IMR-90 (cell line): ENCODE measurements at regions not wholly inside any gene's neighbourhood (a gene's known extent, or its start where the extent isn't known, plus 50 kb on each side); places are given as distances from the start of the nearest gene placed in this dataset.

Experiments
- ATAC-seq: fragments of 200-7000 bp; cut with Tn5 transposase; 2 replicates; pipeline ENCODE4 v1.9.1; 2020; ENCODE audit warnings: low read depth, mild to moderate bottlenecking, moderate library complexity
- BruUV-seq: library from RNA; stranded (reverse); fragments of 400-500 nt; replicated peaks from 2 replicates; lab custom pipeline; 2021; lab: Mats Ljungman, UMichigan
- CTCF ChIA-PET: fragments of 300-600 bp; formaldehyde crosslinking; extraction: SDS; loops from one replicate; lab custom pipeline; 2021; ENCODE audit warnings: antibody characterized with exemption; lab: Yijun Ruan, JAX
- POLR2A ChIA-PET: fragments of 300-600 bp; sonication (Branson Sonifier 250); formaldehyde crosslinking; loops from one replicate; lab custom pipeline; 2022; ENCODE audit warnings: antibody characterized with exemption; ENCODE audit not compliant: unreplicated experiment; lab: Charles Lee
- DNase-seq: peaks from one replicate; pipeline ENCODE4 v3.0.0; 2013
- H2AFZ ChIP-seq: replicated peaks from 2 replicates; pipeline ENCODE3; 2013; ENCODE audit warnings: low read length, mild to moderate bottlenecking; ENCODE audit not compliant: poor library complexity
- H2AK5ac ChIP-seq: 2 replicates; pipeline ENCODE4 v1.6.1; 2013; ENCODE audit warnings: low read depth, low read length, inconsistent platforms
- H2AK9ac ChIP-seq: replicated peaks from 2 replicates; pipeline ENCODE3; 2013; ENCODE audit warnings: mild to moderate bottlenecking, low read depth, low read length, moderate library complexity; ENCODE audit not compliant: poor library complexity
- H2BK120ac ChIP-seq: 2 replicates; pipeline ENCODE4 v1.6.1; 2013; ENCODE audit warnings: low read depth, low read length, inconsistent platforms
- H2BK15ac ChIP-seq: 3 replicates; pipeline ENCODE4 v1.6.1; 2013; ENCODE audit warnings: low read depth, low read length, inconsistent platforms
- H2BK20ac ChIP-seq: 2 replicates; pipeline ENCODE4 v1.6.1; 2013; ENCODE audit warnings: low read depth, mild to moderate bottlenecking, inconsistent platforms, low read length, moderate library complexity
- H2BK5ac ChIP-seq: 2 replicates; pipeline ENCODE4 v1.6.1; 2013; ENCODE audit warnings: mild to moderate bottlenecking, low read depth, low read length, inconsistent platforms; ENCODE audit not compliant: poor library complexity, severe bottlenecking
- H3K14ac ChIP-seq: replicated peaks from 2 replicates; pipeline ENCODE4 v1.6.1; 2013; ENCODE audit warnings: low read depth, low read length, inconsistent platforms
- H3K18ac ChIP-seq: 2 replicates; pipeline ENCODE4 v1.6.1; 2013; ENCODE audit warnings: low read depth, low read length, control low read depth
- H3K23ac ChIP-seq: 2 replicates; pipeline ENCODE4 v1.6.1; 2013; ENCODE audit warnings: low read depth, low read length, inconsistent platforms
- H3K27ac ChIP-seq: 2 replicates; pipeline ENCODE4 v1.5.1; 2013; ENCODE audit warnings: mild to moderate bottlenecking, control low read depth, low read length; ENCODE audit not compliant: insufficient read depth
- H3K27me3 ChIP-seq: 2 replicates; pipeline ENCODE4 v1.6.1; 2013; ENCODE audit warnings: low read length; ENCODE audit not compliant: control insufficient read depth, insufficient read depth
- H3K36me3 ChIP-seq: 2 replicates; pipeline ENCODE4 v1.6.1; 2013; ENCODE audit warnings: low read length, mixed read lengths; ENCODE audit not compliant: control insufficient read depth, insufficient read depth
- H3K4ac ChIP-seq: 2 replicates; pipeline ENCODE4 v1.6.1; 2013; ENCODE audit warnings: low read depth, low read length, inconsistent platforms
- H3K4me1 ChIP-seq: 2 replicates; pipeline ENCODE4 v1.6.1; 2013; ENCODE audit warnings: low read length, mixed read lengths; ENCODE audit not compliant: control insufficient read depth, insufficient read depth
- H3K4me2 ChIP-seq: 2 replicates; pipeline ENCODE4 v1.6.1; 2013; ENCODE audit warnings: low read depth, mild to moderate bottlenecking, control low read depth, low read length, moderate library complexity
- H3K4me3 ChIP-seq: 2 replicates; pipeline ENCODE4 v1.5.1; 2013; ENCODE audit warnings: low read depth, mild to moderate bottlenecking, control low read depth, low read length, moderate library complexity; ENCODE audit not compliant: insufficient read depth
- H3K56ac ChIP-seq: 2 replicates; pipeline ENCODE4 v1.6.1; 2013; ENCODE audit warnings: low read length, inconsistent platforms; ENCODE audit not compliant: insufficient read depth; ENCODE audit errors: extremely low read depth
- H3K79me1 ChIP-seq, 2 experiments: 2 replicates each; pipeline ENCODE4 v1.6.1; 2013; ENCODE audit warnings: low read length in 2 of 2, inconsistent platforms in 1 of 2, low read depth in 1 of 2
- H3K9ac ChIP-seq: 2 replicates; pipeline ENCODE4 v1.6.1; 2013; ENCODE audit warnings: low read depth, low read length, control low read depth
- H3K9me1 ChIP-seq: 2 replicates; pipeline ENCODE4 v1.6.1; 2013; ENCODE audit warnings: low read length, inconsistent platforms; ENCODE audit not compliant: insufficient read depth
- H3K9me3 ChIP-seq: 2 replicates; pipeline ENCODE4 v1.6.1; 2013; ENCODE audit warnings: low read length; ENCODE audit not compliant: control insufficient read depth, insufficient read depth
- H4K20me1 ChIP-seq: 2 replicates; pipeline ENCODE4 v1.6.1; 2013; ENCODE audit warnings: low read length, inconsistent platforms; ENCODE audit not compliant: insufficient read depth
- H4K5ac ChIP-seq: 2 replicates; pipeline ENCODE4 v1.6.1; 2013; ENCODE audit warnings: mild to moderate bottlenecking, low read depth, low read length, control low read depth
- H4K8ac ChIP-seq, 2 experiments: 2 replicates each; pipeline ENCODE4 v1.6.1; 2013; ENCODE audit warnings: low read depth in 2 of 2, low read length in 2 of 2, control low read depth in 1 of 2, inconsistent platforms in 1 of 2
- H4K91ac ChIP-seq: 2 replicates; pipeline ENCODE4 v1.6.1; 2013; ENCODE audit warnings: low read depth, low read length, inconsistent platforms; ENCODE audit not compliant: insufficient read depth
- BHLHE40 ChIP-seq: fragments of 150-350 bp; IDR thresholded peaks from 2 replicates; pipeline ENCODE4 v1.6.1; 2016; ENCODE audit warnings: mild to moderate bottlenecking, low read depth, low read length
- CEBPB ChIP-seq: IDR thresholded peaks from 2 replicates; pipeline ENCODE4 v1.6.1; 2012; ENCODE audit warnings: low read depth, low read length, improper control_type of control experiment
- CHD1 ChIP-seq: IDR thresholded peaks from 2 replicates; pipeline ENCODE4 v1.6.1; 2012; ENCODE audit warnings: low read depth, low read length, improper control_type of control experiment
- ELK1 ChIP-seq: fragments of 150-350 bp; IDR thresholded peaks from 2 replicates; pipeline ENCODE4 v1.6.1; 2016; ENCODE audit warnings: low read depth, mild to moderate bottlenecking, low read length, moderate library complexity, borderline replicate concordance
- FOS ChIP-seq: fragments of 150-350 bp; IDR thresholded peaks from 2 replicates; pipeline ENCODE4 v1.6.1; 2016; ENCODE audit warnings: low read depth, low read length
- MAFK ChIP-seq: IDR thresholded peaks from 2 replicates; pipeline ENCODE4 v1.6.1; 2012; ENCODE audit warnings: low read depth, low read length, improper control_type of control experiment
- MAZ ChIP-seq: IDR thresholded peaks from 2 replicates; pipeline ENCODE4 v1.6.1; 2012; ENCODE audit warnings: low read depth, mild to moderate bottlenecking, low read length, improper control_type of control experiment, moderate library complexity, borderline replicate concordance
- MXI1 ChIP-seq: IDR thresholded peaks from 2 replicates; pipeline ENCODE4 v1.6.1; 2012; ENCODE audit warnings: low read depth, mild to moderate bottlenecking, low read length, moderate library complexity, borderline replicate concordance
- NFE2L2 ChIP-seq: fragments of 150-350 bp; IDR thresholded peaks from 2 replicates; pipeline ENCODE4 v1.6.1; 2016; ENCODE audit warnings: low read depth, mild to moderate bottlenecking, low read length
- RAD21 ChIP-seq: IDR thresholded peaks from 2 replicates; pipeline ENCODE4 v1.6.1; 2012; ENCODE audit warnings: low read length, improper control_type of control experiment
- RCOR1 ChIP-seq: IDR thresholded peaks from 2 replicates; pipeline ENCODE4 v1.6.1; 2012; ENCODE audit warnings: mild to moderate bottlenecking, low read length, improper control_type of control experiment; ENCODE audit not compliant: insufficient replicate concordance
- WGBS, 2 experiments: methylation state at CpG; one replicate each; pipeline versions ENCODE4 v1.1.5 to v1.1.7; 2013; ENCODE audit warnings: missing lambda C conversion rate in 2 of 2; ENCODE audit not compliant: insufficient read length in 1 of 2; ENCODE audit errors: extremely low coverage in 2 of 2; 5-methylcytosine and 5-hydroxymethylcytosine counted together
- dilution Hi-C: fragments of 300-500 bp; cut with HindIII; formaldehyde crosslinking; loops from one replicate; pipeline ENCODE4 v1.14.3; 2018; ENCODE audit warnings: low sequenced_read_pairs; ENCODE audit not compliant: unreplicated experiment
- in situ Hi-C: fragments of 300-500 bp; cut with MboI; formaldehyde crosslinking; loops from 3 replicates; pipeline ENCODE4 v1.14.3; 2019; ENCODE audit warnings: low sequenced_read_pairs, inconsistent platforms, mixed read lengths
- intact Hi-C: fragments of 100-400 bp; cut with micrococcal nuclease; formaldehyde crosslinking; loops from 2 replicates; pipeline ENCODE4 v1.10.0; 2022
- TF ChIP-seq, protein P1 (sequence below): conservative IDR thresholded peaks from 2 replicates; pipeline ENCODE4 v1.5.1; 2012; ENCODE audit warnings: mild to moderate bottlenecking, low read depth, low read length, improper control_type of control experiment
- TF ChIP-seq, protein P2 (sequence below): fragments of 150-350 bp; IDR thresholded peaks from 2 replicates; pipeline ENCODE4 v1.6.1; 2017; ENCODE audit warnings: mild to moderate bottlenecking, antibody characterized with exemption, low read length, low read depth

DNA sequence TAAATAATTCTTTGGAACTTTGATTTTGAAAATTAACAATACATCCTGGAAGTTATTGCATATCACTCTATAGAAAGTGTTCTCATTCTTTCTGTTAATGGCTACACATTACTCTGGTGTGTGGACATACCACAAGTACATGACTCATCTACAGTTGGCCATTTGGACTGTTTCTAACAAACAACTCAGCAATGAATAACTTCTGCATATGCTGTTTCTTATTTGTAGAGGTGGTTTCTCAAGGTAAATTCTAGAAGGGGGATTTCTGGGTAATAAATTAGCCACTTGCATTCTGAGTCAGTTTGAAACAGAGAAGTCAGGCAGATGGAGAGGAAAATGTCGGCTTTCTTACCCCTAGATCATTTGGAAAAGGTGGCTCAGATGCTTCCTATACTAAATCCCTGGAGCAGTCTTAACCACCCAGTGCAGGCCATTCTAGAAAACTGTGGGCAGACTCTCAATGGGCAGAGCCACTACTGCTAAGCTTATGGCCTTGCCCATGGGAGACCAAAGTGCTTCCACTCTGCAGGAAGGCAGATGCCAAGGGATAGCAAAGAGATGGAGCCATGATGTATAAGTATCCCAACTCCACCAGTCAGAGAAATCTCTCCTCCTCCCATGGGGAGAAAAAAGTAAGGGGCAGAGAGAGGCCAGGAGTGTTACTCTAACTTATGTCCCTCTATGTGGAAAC is 194.0 kb upstream of the PLPP4 start:
- Histone ChIP-seq H2AK9ac (no peak overlapping the region), H3K27me3 (no peaks in the 10 kb centered on the region), H2AK5ac (no peak overlapping the region), H4K20me1 (no peaks in the 10 kb centered on the region), H3K4me1 (no peaks in the 10 kb centered on the region), H3K23ac (no peak overlapping the region), H3K18ac (no peak overlapping the region), H4K91ac (no peak overlapping the region), H3K14ac (no peak overlapping the region), H2BK20ac (no peak overlapping the region), H3K36me3 (no peaks in the 10 kb centered on the region), H3K4me3 (no peak overlapping the region), H2AFZ (no peak overlapping the region), H3K27ac (no peak overlapping the region), H3K9ac (no peak overlapping the region), H4K8ac (no peak overlapping the region), H3K9me3 (peaks cover 2% of the 10 kb centered on the region; the same call in 1 of the 2 replicates), H2BK120ac (no peak overlapping the region), H3K9me1 (no peaks in the 10 kb centered on the region), H3K79me1 (no peaks in the 10 kb centered on the region), H2BK15ac (no peak overlapping the region), H3K4me2 (no peak overlapping the region), H3K56ac (no peak overlapping the region), H4K5ac (no peak overlapping the region), H2BK5ac (no peak overlapping the region), H3K4ac (no peak overlapping the region)
- POLR2A ChIA-PET = no interaction called here
- TF ChIP-seq CHD1 (no peak), CEBPB (no peak), NFE2L2 (no peak), MAFK (no peak), RCOR1 (no peak), RAD21 (no peak), MXI1 (no peak), ELK1 (no peak), MAZ (no peak), BHLHE40 (no peak), FOS (no peak)
- TF ChIP-seq, protein P1, sequence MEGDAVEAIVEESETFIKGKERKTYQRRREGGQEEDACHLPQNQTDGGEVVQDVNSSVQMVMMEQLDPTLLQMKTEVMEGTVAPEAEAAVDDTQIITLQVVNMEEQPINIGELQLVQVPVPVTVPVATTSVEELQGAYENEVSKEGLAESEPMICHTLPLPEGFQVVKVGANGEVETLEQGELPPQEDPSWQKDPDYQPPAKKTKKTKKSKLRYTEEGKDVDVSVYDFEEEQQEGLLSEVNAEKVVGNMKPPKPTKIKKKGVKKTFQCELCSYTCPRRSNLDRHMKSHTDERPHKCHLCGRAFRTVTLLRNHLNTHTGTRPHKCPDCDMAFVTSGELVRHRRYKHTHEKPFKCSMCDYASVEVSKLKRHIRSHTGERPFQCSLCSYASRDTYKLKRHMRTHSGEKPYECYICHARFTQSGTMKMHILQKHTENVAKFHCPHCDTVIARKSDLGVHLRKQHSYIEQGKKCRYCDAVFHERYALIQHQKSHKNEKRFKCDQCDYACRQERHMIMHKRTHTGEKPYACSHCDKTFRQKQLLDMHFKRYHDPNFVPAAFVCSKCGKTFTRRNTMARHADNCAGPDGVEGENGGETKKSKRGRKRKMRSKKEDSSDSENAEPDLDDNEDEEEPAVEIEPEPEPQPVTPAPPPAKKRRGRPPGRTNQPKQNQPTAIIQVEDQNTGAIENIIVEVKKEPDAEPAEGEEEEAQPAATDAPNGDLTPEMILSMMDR = no peak
- TF ChIP-seq, protein P2, sequence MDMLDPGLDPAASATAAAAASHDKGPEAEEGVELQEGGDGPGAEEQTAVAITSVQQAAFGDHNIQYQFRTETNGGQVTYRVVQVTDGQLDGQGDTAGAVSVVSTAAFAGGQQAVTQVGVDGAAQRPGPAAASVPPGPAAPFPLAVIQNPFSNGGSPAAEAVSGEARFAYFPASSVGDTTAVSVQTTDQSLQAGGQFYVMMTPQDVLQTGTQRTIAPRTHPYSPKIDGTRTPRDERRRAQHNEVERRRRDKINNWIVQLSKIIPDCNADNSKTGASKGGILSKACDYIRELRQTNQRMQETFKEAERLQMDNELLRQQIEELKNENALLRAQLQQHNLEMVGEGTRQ = no peak
- ATAC-seq = no peak
- intact Hi-C loops = no loop called here
- in situ Hi-C loops = no loop called here
- CTCF ChIA-PET = no interaction called here
- dilution Hi-C loops = no loop called here
- no TSS peak for BruUV-seq
- DNase-seq = no peak
- no CpG with 5 or more reads among the region's 1 CpG for WGBS, 2 experiments
